CD4-positive, alpha-beta T cell treated with Interferon alpha-2 for 1 hour (primary cell): ENCODE measurements at regions not wholly inside any gene's neighbourhood (a gene's known extent, or its start where the extent isn't known, plus 50 kb on each side); places are given as distances from the start of the nearest gene placed in this dataset.
"Not testable (repeated sequence)": the region's sequence is repeated elsewhere in the genome, so short reads cannot be mapped to it uniquely, and the experiment has no call there.

Source experiments
- DNase-seq, 2 donors: peaks; one replicate each; pipeline ENCODE4 v3.0.0-alpha.2; 2020 to 2022

- no peak for DNase-seq
These were observed 576.0 kb downstream of the PCDH17 start for GRCh38 chr13:58207501-58207900.

- DNase-seq = no peak
These were observed 603.9 kb downstream of the PCDH17 start for GRCh38 chr13:58235454-58235853.

GRCh38 chr13:58238972-58239773 lies 607.6 kb downstream of the PCDH17 start:
- no peak for DNase-seq

- DNase-seq = no peak
These were observed 608.3 kb downstream of the PCDH17 start for GRCh38 chr13:58239774-58240268.

- DNase-seq = no peak
These were observed 615.5 kb downstream of the PCDH17 start for GRCh38 chr13:58247080-58247479.

- DNase-seq = no peak
These were observed 623.4 kb downstream of the PCDH17 start for GRCh38 chr13:58254943-58255342.

- DNase-seq = no peak
These were observed 634.7 kb downstream of the PCDH17 start for GRCh38 chr13:58266271-58266670.

GRCh38 chr13:58298556-58299135 lies 667.1 kb downstream of the PCDH17 start:
- no peak for DNase-seq

GRCh38 chr13:58300224-58300623 lies 668.7 kb downstream of the PCDH17 start:
- DNase-seq = no peak

- no peak for DNase-seq
These were observed 669.6 kb downstream of the PCDH17 start for GRCh38 chr13:58300974-58301681.

GRCh38 chr13:58302349-58302748 lies 670.8 kb downstream of the PCDH17 start:
- DNase-seq = no peak

- no peak for DNase-seq
These were observed 674.5 kb downstream of the PCDH17 start for GRCh38 chr13:58306062-58306461.

- DNase-seq = no peak
These were observed 681.7 kb downstream of the PCDH17 start for GRCh38 chr13:58313219-58313618.

- no peak for DNase-seq
These were observed 687.1 kb downstream of the PCDH17 start for GRCh38 chr13:58318495-58319167.

- DNase-seq = no peak
These were observed 692.6 kb downstream of the PCDH17 start for GRCh38 chr13:58324161-58324560.

GRCh38 chr13:58329746-58330145 lies 698.2 kb downstream of the PCDH17 start:
- no peak for DNase-seq

- DNase-seq = no peak
These were observed 709.4 kb downstream of the PCDH17 start for GRCh38 chr13:58340895-58341294.

- no peak for DNase-seq
These were observed 709.8 kb downstream of the PCDH17 start for GRCh38 chr13:58341318-58341717.

- DNase-seq = no peak
These were observed 711.5 kb downstream of the PCDH17 start for GRCh38 chr13:58343076-58343475.

GRCh38 chr13:58352100-58352499 lies 720.6 kb downstream of the PCDH17 start:
- DNase-seq = not testable (repeated sequence)

GRCh38 chr13:58369936-58370335 lies 738.4 kb downstream of the PCDH17 start:
- DNase-seq = no peak

- no peak for DNase-seq
These were observed 744.8 kb downstream of the PCDH17 start for GRCh38 chr13:58376349-58376748.

GRCh38 chr13:58376775-58377174 lies 745.2 kb downstream of the PCDH17 start:
- DNase-seq = no peak
